ENCODE measurements at regions not wholly inside any gene's neighbourhood (a gene's known extent, or its start where the extent isn't known, plus 50 kb on each side); places are given as distances from the start of the nearest gene placed in this dataset.

- H3K4me3 ChIP-seq: no peak overlapping the region
- no peak for TF ChIP-seq CTCF (IDR thresholded peaks at IDR 0.05)
- no peaks in the 10 kb centered on the region for H3K4me1 ChIP-seq (ENCODE audit: control insufficient read depth in 1 of 2, low read depth in 2 of 2)
- no peaks in the 10 kb centered on the region for H3K36me3 ChIP-seq
- ATAC-seq (ENCODE audit: insufficient number of reproducible peaks, low FRiP score, low read depth): no peak
- no peaks in the 10 kb centered on the region for H3K9me3 ChIP-seq
- DNase-seq (ENCODE audit: low spot score): no peak
- H3K27me3 ChIP-seq (replicated peaks; ENCODE audit: insufficient read depth): no peaks in the 10 kb centered on the region
- H3K27ac ChIP-seq: no peak overlapping the region
Observed at GRCh38 chr6:43954311-43955131, 172.7 kb downstream of the MRPL14 start.

DNA sequence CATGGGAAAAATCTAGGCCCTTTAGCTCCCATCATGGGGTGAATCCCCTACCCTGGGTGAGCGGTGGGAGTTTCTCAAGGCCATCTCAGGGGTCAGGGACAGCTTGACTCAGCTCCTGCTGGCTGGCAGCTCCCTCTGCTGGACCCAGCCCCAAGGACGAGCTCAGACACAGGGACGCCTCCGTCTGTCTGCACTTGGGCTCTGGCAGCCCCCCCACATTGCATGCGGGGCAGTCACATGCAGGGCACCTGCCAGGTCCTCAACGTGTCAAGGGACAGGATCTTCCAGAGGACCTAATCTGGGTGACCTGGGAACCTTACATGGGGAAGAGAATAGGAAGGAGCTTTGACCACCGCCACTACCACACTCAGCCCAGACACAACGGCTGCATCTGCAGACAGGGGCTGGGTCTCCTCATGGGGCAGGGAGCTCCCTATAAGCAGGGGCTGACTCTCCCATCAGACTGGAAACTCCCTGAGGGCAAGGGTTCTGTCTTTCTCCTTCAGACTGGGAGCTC is 173.4 kb downstream of the MRPL14 start:
- H3K27me3 ChIP-seq (replicated peaks; ENCODE audit: insufficient read depth): no peaks in the 10 kb centered on the region
- TF ChIP-seq CTCF (IDR thresholded peaks at IDR 0.05): no peak
- no peaks in the 10 kb centered on the region for H3K4me1 ChIP-seq (ENCODE audit: control insufficient read depth in 1 of 2, low read depth in 2 of 2)
- no peaks in the 10 kb centered on the region for H3K9me3 ChIP-seq
- no peak overlapping the region for H3K27ac ChIP-seq
- no peaks in the 10 kb centered on the region for H3K36me3 ChIP-seq
- no peak for DNase-seq (ENCODE audit: low spot score)
- no peak overlapping the region for H3K4me3 ChIP-seq
- ATAC-seq (ENCODE audit: insufficient number of reproducible peaks, low FRiP score, low read depth): no peak

- no peaks in the 10 kb centered on the region for H3K27me3 ChIP-seq (replicated peaks; ENCODE audit: insufficient read depth)
- ATAC-seq (ENCODE audit: insufficient number of reproducible peaks, low FRiP score, low read depth) (no peak), DNase-seq (ENCODE audit: low spot score) (no peak)
- H3K4me3 ChIP-seq: no peak overlapping the region
- no peaks in the 10 kb centered on the region for H3K9me3 ChIP-seq
- no peak for TF ChIP-seq CTCF (IDR thresholded peaks at IDR 0.05)
- no peak overlapping the region for H3K27ac ChIP-seq
- H3K4me1 ChIP-seq (ENCODE audit: control insufficient read depth in 1 of 2, low read depth in 2 of 2): no peaks in the 10 kb centered on the region
- no peaks in the 10 kb centered on the region for H3K36me3 ChIP-seq
Observed at GRCh38 chr6:43953256-43953655, 174.0 kb downstream of the MRPL14 start.

GRCh38 chr6:43952746-43953145 is 174.5 kb downstream of the MRPL14 start:
- Histone ChIP-seq H3K27ac (no peak overlapping the region), H3K4me3 (no peak overlapping the region), H3K36me3 (no peaks in the 10 kb centered on the region), H3K27me3 (replicated peaks; ENCODE audit: insufficient read depth) (no peaks in the 10 kb centered on the region), H3K4me1 (ENCODE audit: control insufficient read depth in 1 of 2, low read depth in 2 of 2) (no peaks in the 10 kb centered on the region), H3K9me3 (no peaks in the 10 kb centered on the region)
- TF ChIP-seq CTCF (IDR thresholded peaks at IDR 0.05): no peak
- no peak for ATAC-seq (ENCODE audit: insufficient number of reproducible peaks, low FRiP score, low read depth)
- no peak for DNase-seq (ENCODE audit: low spot score)

DNA sequence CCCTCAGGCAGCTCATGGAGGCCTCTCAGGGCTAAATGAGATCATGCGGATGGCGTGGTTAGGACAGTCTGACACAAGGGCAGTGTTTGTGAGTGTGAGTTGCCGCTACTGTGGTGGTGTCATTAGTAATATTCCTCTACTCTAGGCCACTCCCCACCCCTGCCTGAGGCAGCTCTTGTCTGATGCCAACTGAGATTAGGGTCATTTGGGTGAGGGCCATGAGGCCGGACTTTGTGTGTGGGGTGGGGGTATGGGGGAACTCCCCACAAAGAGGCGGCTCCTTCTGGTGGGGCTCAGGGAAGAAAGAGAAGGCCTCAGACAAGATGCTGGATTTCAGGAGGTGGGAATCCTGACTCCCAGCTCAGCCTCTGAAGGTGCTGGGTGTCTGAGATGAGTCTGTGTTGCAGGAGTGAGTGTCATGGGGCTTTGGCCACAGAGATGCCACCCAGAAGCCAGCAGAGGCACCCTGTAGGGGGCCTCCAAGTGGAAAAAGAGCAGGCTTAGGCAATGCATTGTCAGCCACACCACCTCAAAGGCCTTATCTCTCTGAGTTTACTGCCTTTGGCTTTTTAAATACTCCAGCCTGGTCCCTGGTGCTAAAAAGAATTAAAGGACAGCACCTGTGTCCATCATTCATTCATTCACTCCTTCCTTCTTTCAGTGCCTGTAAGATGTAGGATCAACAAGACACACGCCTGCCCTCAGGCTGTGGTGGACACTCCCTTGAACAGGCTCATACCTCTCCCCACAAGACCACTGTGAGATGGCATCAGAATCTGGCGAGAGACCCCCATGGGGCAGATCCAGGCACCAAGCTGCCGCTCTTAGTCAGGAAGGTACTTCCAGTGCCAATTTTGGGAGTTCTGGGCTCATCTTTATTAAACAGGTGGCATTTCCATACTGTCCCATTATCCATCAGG is 175.2 kb downstream of the MRPL14 start:
- Histone ChIP-seq H3K4me3 (no peak overlapping the region), H3K36me3 (no peaks in the 10 kb centered on the region), H3K27ac (no peak overlapping the region), H3K27me3 (replicated peaks; ENCODE audit: insufficient read depth) (no peaks in the 10 kb centered on the region), H3K4me1 (ENCODE audit: control insufficient read depth in 1 of 2, low read depth in 2 of 2) (no peaks in the 10 kb centered on the region), H3K9me3 (no peaks in the 10 kb centered on the region)
- no peak for TF ChIP-seq CTCF (IDR thresholded peaks at IDR 0.05)
- no peak for DNase-seq (ENCODE audit: low spot score)
- no peak for ATAC-seq (ENCODE audit: insufficient number of reproducible peaks, low FRiP score, low read depth)
